ENCODE measurements at regions not wholly inside any gene's neighbourhood (a gene's known extent, or its start where the extent isn't known, plus 50 kb on each side); places are given as distances from the start of the nearest gene placed in this dataset.

DNA sequence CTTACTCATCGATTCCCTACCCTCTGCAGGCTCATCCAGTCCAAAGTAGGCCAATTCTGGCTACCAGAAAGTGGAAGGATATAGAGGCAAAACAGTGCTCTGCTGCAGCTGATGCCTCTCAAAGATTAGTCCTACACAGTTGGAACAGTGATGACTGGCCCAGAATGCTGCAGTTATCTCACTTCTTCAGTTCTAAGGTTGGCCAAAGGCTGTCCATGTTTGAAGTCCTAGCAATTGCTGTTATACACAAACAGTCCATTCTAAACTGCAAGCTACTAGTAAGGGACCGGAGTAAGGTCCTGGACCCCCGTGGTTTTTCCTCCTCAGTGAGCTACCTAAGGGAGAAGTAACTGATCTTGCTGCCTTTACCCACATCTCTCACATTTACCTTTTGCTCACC lies 129.1 kb upstream of the NRIP1 start:
- Histone ChIP-seq H3F3A (ENCODE audit: low read depth) (no peaks in the 10 kb centered on the region), H3K4me3 (ENCODE audit: low read length, poor library complexity, severe bottlenecking) (no peak overlapping the region), H3K79me2 (ENCODE audit: insufficient read depth, low read length) (no peaks in the 10 kb centered on the region), H2AFZ (ENCODE audit: low read length) (no peak overlapping the region), H3K27me3 (ENCODE audit: insufficient read depth, low read length, poor library complexity, severe bottlenecking) (no peaks in the 10 kb centered on the region), H3K9me2 (replicated peaks; ENCODE audit: low read depth, low read length) (no peaks in the 10 kb centered on the region), H3K9ac (ENCODE audit: low read depth, low read length, poor library complexity, severe bottlenecking) (no peak overlapping the region), H4K20me1 (ENCODE audit: insufficient read depth, low read length, poor library complexity, severe bottlenecking) (no peaks in the 10 kb centered on the region), H3K4me2 (ENCODE audit: low read depth, low read length, poor library complexity, severe bottlenecking) (no peak overlapping the region), H3K36me3 (ENCODE audit: insufficient read depth, low read length) (no peaks in the 10 kb centered on the region), H3K4me1 (ENCODE audit: insufficient read depth, low read length, poor library complexity, severe bottlenecking) (no peaks in the 10 kb centered on the region), H3K9me3 (ENCODE audit: insufficient read depth, low read depth, low read length) (no peaks in the 10 kb centered on the region)
- TF ChIP-seq, protein P1, sequence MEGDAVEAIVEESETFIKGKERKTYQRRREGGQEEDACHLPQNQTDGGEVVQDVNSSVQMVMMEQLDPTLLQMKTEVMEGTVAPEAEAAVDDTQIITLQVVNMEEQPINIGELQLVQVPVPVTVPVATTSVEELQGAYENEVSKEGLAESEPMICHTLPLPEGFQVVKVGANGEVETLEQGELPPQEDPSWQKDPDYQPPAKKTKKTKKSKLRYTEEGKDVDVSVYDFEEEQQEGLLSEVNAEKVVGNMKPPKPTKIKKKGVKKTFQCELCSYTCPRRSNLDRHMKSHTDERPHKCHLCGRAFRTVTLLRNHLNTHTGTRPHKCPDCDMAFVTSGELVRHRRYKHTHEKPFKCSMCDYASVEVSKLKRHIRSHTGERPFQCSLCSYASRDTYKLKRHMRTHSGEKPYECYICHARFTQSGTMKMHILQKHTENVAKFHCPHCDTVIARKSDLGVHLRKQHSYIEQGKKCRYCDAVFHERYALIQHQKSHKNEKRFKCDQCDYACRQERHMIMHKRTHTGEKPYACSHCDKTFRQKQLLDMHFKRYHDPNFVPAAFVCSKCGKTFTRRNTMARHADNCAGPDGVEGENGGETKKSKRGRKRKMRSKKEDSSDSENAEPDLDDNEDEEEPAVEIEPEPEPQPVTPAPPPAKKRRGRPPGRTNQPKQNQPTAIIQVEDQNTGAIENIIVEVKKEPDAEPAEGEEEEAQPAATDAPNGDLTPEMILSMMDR (conservative IDR thresholded peaks at IDR 0.05; ENCODE audit: low read length), result no peak
- no peak for TF ChIP-seq EZH2phosphoT487 (IDR thresholded peaks at IDR 0.05; ENCODE audit: borderline replicate concordance)

DNA sequence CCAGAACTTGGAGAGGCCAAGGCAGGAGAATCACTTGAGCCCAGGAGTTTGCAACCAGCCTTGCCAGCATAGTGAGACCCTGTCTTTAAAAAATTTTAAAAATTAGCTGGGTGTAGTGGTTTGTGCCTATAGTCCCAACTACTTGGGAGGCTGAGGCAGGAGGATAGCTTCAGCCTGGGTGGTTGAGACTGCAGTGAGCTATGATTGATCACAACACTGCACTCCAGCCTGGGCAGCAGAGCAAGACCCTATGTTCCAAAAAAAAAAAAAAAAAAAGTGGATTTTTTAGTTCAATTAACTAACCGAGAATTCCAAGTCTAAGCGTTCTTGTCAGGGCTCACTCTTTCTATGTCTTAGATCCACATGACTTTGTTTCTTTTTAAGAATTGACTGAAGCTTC lies 130.3 kb upstream of the NRIP1 start:
- no peak overlapping the region for H2AFZ ChIP-seq (ENCODE audit: low read length)
- no peaks in the 10 kb centered on the region for H3K9me3 ChIP-seq (ENCODE audit: insufficient read depth, low read depth, low read length)
- no peaks in the 10 kb centered on the region for H3K36me3 ChIP-seq (ENCODE audit: insufficient read depth, low read length)
- H3K79me2 ChIP-seq (ENCODE audit: insufficient read depth, low read length), result no peaks in the 10 kb centered on the region
- H3K9me2 ChIP-seq (replicated peaks; ENCODE audit: low read depth, low read length), result no peaks in the 10 kb centered on the region
- no peaks in the 10 kb centered on the region for H4K20me1 ChIP-seq (ENCODE audit: insufficient read depth, low read length, poor library complexity, severe bottlenecking)
- TF ChIP-seq, protein P1 (conservative IDR thresholded peaks at IDR 0.05; ENCODE audit: low read length), result no peak
- no peak for TF ChIP-seq EZH2phosphoT487 (IDR thresholded peaks at IDR 0.05; ENCODE audit: borderline replicate concordance)
- no peak overlapping the region for H3K9ac ChIP-seq (ENCODE audit: low read depth, low read length, poor library complexity, severe bottlenecking)
- no peaks in the 10 kb centered on the region for H3K4me1 ChIP-seq (ENCODE audit: insufficient read depth, low read length, poor library complexity, severe bottlenecking)
- no peaks in the 10 kb centered on the region for H3F3A ChIP-seq (ENCODE audit: low read depth)
- no peaks in the 10 kb centered on the region for H3K27me3 ChIP-seq (ENCODE audit: insufficient read depth, low read length, poor library complexity, severe bottlenecking)
- H3K4me3 ChIP-seq (ENCODE audit: low read length, poor library complexity, severe bottlenecking), result no peak overlapping the region
- H3K4me2 ChIP-seq (ENCODE audit: low read depth, low read length, poor library complexity, severe bottlenecking), result no peak overlapping the region

DNA sequence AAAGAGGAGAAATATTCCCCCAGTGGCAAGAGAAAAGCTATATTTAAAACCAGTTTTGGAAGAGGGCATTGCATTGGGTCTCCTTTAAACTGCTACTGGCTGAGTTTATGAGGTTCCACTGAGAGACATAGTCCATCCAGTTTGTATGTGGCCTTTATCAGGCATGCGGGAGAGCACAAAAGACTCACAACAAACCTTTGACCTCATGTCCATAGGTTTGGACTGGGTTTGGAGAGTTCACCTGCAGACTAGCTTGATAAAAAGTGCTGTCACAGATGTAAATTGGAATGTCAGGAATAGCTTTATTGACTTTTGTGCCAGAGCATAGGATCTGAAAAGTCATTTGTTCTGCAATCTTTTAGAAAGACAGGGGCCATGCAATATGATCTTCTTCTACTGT lies 131.0 kb upstream of the NRIP1 start:
- Histone ChIP-seq H3F3A (ENCODE audit: low read depth) (no peaks in the 10 kb centered on the region), H3K9me3 (ENCODE audit: insufficient read depth, low read depth, low read length) (no peaks in the 10 kb centered on the region), H3K9me2 (replicated peaks; ENCODE audit: low read depth, low read length) (no peaks in the 10 kb centered on the region), H3K4me3 (ENCODE audit: low read length, poor library complexity, severe bottlenecking) (no peak overlapping the region), H3K36me3 (ENCODE audit: insufficient read depth, low read length) (no peaks in the 10 kb centered on the region), H3K4me2 (ENCODE audit: low read depth, low read length, poor library complexity, severe bottlenecking) (no peak overlapping the region), H3K27me3 (ENCODE audit: insufficient read depth, low read length, poor library complexity, severe bottlenecking) (no peaks in the 10 kb centered on the region), H4K20me1 (ENCODE audit: insufficient read depth, low read length, poor library complexity, severe bottlenecking) (no peaks in the 10 kb centered on the region), H3K79me2 (ENCODE audit: insufficient read depth, low read length) (no peaks in the 10 kb centered on the region), H2AFZ (ENCODE audit: low read length) (no peak overlapping the region), H3K4me1 (ENCODE audit: insufficient read depth, low read length, poor library complexity, severe bottlenecking) (no peaks in the 10 kb centered on the region), H3K9ac (ENCODE audit: low read depth, low read length, poor library complexity, severe bottlenecking) (no peak overlapping the region)
- TF ChIP-seq, protein P1 (conservative IDR thresholded peaks at IDR 0.05; ENCODE audit: low read length), result no peak
- no peak for TF ChIP-seq EZH2phosphoT487 (IDR thresholded peaks at IDR 0.05; ENCODE audit: borderline replicate concordance)
